NCI-H1092 treated with DMSO at 0.1 percent for 48 hours (cell line): ENCODE measurements at regions not wholly inside any gene's neighbourhood (a gene's known extent, or its start where the extent isn't known, plus 50 kb on each side); places are given as distances from the start of the nearest gene placed in this dataset.
"Not testable (repeated sequence)": the region's sequence is repeated elsewhere in the genome, so short reads cannot be mapped to it uniquely, and the experiment has no call there.

Source experiments
- DNase-seq: peaks from one replicate; lab custom pipeline; 2025; lab: John Stamatoyannopoulos, UW

DNA sequence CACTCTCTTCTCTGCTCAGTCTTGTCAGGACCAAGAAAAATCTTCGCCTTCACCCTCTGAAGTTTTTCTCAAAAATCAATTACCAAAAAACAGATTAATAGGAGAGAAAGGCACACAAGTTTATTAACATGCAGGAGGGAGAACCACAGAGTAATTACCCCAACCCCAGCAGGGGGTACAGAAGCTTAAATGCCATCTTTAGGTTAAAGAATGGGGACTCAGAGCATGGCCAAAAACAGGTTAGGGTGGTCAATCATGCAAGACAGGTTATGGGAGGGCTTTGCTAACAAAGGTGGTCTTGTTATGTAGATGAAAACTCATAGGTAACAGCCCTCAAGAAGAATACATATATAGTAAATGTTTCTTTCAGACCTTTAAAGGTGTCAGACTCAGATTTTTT is 100.5 kb upstream of the BTN3A2 start:
- DNase-seq: no peak

DNA sequence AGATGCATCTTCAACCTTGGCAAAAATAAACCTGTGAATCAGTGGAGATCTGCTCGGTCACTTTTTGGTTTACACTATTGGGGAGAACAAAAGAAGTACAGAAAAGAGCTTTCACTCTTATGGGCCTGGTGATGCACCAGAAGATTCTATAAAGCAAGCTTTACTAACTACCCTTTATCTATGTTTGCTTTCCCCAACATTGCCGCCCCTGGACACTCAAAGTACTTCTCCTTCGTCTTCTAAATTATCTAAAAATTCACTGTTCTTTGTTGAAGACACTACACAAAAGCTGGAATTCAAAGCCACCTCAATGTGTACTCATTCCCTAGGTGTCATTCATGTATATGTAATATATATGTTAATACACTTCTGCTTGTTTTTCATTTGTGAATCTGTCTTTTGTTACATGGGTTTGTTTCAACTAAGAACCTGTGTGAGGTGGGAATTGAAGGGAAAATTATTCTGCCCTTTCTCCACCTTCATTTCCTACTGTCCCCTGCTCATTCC is 97.9 kb upstream of the BTN3A2 start:
- no peak for DNase-seq

DNA sequence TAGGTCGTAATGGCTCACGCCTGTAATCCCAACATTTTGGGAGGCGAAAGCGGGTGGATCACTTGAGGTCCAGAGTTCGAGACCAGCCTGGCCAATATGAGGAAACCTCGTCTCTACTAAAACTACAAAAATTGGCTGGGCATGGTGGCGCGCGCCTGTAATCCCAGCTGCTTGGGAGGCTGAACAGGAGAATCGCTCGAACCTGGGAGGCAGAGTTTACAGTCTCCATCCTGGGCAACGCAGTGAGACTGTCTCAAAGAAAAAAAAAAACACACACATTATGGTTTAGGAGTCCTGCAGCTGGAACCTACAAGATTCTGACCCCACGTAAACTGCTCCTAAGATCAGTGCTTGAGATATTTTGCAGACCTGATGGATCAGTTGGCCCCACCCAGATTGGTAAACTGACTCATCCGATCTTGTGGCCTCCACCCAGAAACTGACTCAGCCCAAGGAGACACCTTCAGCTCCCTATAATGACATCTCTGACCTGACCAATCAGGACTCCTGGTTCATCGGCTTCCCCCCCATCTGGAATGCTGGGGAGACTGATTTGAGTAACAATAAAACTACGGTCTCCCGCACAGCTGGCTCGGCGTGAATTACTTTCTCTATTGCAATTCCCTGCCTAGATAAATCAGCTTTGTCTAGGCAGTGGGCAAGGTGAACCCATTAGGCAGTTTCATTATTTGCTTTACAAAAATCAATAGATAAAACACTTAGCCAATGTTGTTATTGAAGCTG is 96.2 kb upstream of the BTN3A2 start:
- DNase-seq: peak; percentile 9

DNA sequence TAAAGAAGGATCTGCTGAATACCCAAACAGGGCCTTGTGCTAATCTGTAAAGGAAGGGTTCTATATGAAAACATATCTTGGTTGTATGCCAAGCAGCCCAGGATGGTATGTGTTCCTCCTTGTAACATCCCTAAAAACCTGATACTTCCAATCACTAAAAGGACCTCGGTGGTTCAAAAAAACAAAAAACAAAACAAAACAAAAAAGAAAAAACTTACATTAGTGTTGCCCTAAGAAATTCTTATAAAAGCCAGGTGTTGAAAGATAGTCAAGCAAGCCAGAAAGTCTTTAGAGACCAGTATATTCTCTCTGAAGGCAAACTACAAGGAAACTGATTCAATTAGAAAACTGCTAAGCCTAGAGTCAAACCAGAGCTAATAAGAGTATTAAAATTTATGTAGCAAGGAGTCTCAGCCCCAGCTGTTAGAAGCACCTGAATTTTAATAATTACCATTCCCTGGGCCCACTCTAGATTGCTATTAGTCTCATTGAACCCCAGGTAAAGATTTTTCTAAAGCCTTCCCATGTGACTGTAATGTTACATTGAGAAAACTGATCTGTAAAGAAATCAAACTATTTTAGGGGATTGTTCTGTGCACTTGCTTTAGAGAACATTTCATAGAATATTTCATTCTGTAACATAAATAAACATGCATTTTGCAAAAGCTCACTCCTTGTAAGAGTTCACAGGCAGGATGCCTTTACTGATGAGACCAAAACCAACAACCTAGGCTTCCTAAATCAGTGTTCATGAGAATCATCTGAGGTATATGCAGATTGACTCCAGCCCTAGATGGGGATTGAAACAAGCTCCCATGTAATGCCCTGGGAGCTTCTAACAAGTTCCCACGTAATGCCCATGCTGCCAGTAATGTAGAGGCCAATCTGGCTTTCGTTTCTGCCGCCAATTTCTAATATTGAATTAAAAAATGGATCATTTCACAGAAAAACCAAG is 95.2 kb upstream of the BTN3A2 start:
- no peak for DNase-seq

DNA sequence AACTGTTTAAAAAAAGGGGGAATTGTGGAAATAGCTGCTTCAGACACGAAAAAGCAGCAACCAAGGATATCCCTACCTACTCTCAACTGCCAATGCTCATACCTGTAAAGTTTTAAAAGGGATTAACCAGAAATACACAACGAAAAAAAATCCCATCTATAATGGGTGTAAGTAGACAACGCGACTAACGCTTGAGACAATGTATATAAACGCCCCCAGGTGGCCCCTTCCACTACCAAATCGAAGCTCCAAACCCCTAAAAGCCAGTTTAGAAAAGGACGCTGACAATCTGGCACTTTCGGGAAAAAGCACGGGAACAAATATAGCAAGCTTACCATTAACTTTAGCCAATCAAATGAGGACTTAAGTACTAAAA is 94.5 kb upstream of the BTN3A2 start:
- no peak for DNase-seq

DNA sequence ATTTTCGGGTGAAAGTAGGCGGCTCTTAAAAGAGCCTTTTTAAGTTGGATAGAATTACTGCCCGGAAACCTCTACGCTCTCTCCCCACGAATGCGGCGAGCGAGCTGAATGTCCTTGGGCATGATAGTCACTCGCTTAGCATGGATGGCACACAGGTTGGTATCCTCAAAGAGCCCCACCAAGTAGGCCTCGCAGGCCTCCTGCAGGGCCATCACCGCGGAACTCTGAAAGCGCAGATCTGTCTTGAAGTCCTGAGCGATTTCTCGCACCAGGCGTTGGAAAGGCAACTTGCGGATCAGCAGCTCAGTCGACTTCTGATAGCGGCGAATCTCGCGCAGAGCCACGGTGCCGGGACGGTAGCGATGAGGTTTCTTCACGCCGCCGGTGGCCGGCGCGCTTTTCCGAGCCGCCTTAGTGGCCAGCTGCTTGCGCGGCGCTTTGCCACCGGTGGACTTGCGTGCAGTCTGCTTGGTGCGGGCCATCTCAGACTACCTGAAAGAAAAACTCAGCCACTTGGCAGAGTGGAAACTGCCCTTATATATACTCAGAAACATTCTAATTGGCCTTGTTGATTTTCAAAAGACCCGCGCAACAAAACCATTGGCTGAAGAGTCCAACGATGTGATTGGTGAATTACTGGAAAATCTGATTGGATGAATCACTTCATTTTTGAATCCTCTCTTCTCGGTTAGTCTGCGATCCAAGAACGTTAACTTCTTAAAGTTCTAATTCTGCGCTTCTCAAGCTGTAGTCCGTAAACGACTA is 93.9 kb upstream of the BTN3A2 start:
- peak; percentile 56 for DNase-seq

DNA sequence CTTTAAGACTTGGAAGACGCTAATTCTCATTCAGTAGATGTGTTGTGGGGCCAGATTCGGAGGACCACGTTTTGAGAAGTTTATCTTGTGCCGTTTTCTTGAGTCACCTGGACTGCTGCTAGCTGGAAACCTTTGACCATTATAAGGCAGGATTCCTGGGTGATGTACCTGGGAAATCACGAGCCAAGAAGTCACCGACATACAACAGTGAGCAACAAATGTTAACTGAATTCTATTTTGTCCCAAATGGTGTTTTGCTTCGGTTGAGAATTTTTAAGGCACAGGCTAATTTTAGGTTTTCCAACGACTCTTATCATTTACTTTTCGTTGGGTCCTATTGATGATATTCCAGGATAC is 93.4 kb upstream of the BTN3A2 start:
- DNase-seq: no peak

DNA sequence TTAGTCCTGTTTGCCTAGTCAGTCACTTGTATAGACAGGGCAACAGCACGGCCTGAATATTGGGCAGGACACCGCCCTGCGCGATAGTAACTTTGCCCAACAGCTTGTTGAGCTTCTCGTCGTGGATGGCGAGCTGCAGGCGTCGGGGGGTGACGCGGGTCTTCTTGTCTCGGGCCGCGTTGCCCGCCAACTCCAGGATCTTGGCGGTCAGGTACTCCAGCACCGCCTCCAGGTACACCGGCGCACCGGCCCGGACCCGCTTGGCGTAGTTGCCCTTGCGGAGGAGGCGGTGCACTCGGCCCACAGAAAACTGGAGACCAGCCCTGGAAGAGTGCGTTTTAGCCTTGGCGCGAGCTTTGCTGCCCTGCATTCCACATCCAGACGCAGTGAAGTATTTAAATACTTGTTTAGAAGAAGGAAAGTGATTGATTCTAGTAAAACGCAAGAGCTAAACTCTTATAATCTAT is 92.8 kb upstream of the BTN3A2 start:
- DNase-seq: no peak

DNA sequence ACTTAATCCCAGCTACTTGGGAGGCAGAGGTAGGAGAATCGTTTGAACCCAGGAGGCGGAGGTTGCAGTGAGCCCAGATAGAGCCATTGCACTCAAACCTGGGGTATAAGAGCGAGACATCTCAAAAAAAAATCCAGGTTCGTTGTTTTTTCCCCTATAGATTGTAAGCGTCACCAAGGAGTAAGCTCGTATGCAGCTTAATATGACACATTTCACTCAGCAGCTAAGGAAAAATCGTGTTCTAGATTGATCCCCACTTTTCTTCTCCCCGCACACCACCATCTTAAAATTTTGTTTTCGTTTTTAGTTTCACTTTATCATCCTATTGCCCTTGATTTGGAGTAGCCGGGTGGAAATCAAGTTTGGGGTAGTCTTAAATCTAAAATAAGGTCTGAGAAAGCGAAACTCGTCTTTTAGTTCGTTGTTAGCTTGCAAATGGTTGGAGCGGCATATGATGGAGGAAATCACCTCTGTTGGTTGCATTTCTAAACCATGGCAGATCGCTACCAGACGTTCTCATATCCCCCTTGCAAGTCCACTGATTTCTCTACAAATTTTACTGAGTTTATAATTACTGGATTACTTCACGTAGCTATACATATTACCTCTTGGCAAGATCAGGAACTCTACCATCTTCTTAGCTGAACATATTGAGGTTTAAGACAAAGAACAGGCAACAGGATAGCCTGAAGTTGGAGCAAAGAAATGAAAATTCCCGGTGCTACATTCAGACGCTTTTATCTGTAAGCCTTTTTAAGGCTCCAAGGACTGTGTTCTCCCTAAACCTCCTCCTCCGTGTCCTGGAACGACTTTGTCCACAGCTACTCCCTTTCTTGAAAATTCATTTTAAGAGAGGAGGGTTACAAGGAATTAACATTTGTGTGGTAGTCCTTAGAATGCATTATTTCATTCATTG is 91.1 kb upstream of the BTN3A2 start:
- DNase-seq: no peak

DNA sequence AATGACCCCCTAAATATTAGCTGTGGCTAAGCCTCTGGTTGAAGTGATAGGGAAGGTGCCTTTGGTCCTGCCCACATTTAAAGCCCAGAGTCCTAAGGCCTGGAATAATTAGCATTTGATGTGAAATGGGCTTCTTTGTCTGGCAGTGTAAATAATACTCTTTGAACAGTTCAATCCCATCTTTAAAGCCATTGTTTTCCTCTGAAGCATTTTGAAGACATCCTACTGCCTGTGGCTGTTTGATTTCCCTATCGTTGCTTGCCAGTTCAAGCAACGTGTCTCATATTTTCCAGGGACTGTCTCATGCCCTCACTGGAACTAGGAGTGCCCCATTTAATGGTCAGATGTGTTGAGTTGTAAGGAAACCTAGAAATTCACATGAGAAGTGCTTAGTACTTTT is 89.3 kb upstream of the BTN3A2 start:
- DNase-seq: no peak

DNA sequence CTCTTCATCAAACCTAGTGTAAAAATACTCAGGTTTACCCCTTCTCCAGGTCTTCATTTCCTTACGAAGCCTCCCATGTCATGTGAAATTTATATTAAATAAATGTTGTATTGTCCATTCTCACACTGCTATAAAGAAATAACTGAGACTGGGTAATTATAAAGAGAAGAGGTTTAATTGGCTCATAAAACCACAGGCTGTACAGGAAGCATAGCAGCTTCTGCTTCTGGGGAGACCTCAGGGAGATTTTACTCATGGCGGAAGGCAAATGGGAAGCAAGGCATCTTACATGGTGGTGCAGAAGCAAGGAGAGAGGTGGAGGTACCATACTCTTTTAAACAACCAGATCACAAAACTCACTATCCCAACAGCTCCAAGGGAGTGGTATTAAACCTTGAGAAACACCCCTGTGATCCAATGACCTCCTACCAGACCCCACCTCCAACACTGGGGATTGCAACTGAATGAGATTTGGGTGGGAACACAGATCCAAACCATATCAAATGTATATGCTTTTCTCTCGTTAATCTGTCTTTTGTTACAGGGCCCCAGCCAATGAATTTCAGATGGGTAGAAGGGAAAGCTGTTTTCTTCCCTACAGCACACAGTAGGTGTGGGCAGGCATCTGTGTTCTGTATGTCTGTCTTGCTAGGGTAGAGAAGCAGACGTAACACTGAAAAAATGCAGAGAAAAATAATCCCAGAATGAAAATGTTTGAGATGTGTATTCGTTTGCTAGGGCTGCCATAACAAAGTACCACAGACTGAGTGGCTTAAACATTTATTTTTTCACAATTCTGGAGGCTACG is 88.0 kb upstream of the BTN3A2 start:
- no peak for DNase-seq

DNA sequence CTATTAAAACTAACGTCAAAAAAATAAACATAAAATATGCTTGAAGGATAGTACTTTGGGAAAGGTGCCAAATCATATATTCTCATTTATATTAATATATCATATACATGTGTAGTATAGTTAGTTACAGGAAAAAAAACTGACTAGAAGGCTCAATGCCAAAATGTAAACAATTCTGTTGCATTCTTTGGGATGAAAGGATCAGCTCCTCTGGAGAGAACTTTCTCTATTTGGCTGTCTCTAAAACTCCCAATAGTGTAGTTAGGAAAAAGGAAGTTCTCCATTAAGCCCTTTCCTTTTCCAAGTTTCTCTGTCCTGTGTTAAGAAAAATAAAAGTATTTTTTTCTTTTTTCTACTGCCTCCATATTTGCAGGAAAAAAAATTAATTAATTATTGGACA is 86.5 kb upstream of the BTN3A2 start:
- no peak for DNase-seq

DNA sequence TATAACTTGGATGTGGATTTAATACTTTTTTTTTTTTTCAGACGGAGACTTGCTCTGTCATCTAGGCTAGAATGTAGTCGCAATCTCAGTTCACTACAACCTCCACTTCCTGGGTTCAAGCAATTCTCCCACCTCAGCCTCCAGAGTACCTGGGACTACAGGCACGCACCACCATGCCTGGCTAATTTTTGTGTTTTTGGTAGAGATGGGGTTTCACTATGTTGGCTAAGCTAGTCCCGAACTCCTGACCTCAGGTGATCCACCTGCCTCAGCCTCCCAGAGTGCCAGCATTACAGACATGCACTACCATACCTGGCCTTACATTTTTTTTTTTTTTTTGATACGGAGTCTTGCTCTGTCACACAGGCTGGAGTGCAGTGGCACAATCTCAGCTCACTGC is 85.6 kb upstream of the BTN3A2 start:
- not testable (repeated sequence) for DNase-seq

DNA sequence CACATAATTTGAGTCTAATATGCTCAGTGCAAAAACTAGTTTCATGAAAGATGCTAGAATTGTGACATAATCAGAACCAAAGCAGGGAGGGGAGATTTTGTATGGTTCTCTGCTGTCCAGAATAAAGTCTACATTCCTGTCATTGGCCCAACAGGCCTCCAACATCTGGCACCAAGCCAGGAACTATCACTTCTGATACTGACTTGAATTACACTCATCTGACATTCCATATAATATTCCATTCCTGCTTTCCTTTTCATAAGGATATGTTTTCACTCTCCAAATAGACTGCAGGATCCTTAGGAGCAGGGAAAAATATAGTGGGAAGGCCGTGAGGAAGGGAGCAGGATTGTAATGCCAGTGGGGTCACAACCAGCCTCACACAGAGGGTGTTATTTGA is 84.6 kb upstream of the BTN3A2 start:
- DNase-seq: no peak

DNA sequence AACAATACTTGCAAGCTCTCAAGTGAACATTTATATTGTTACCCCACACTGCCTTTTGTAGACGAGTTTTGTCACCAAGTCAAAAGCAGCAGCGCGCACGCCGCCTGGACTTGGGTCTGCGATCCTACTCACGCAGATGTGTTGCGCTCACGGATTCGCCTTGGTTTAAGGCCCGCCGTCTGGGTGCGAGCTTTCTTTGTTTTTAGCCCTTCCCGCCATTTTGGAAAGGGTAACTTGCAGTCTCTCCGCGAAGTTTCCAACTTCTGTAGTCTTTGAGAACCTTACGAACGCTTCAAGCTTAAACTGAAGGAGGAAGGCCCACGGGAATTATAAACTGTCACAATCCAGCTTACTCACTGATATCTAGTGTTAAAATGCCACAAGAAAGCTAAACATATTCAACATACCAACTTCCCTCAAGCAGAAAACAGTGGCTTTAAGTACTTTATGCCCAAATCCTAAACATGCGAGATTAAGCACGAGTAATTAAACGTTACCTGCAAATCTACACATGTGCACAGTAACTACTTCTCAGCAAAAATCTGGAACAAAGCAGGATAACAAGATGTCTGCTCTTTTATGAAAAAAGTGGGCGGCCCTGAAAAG is 80.4 kb upstream of the BTN3A2 start:
- DNase-seq: no peak

DNA sequence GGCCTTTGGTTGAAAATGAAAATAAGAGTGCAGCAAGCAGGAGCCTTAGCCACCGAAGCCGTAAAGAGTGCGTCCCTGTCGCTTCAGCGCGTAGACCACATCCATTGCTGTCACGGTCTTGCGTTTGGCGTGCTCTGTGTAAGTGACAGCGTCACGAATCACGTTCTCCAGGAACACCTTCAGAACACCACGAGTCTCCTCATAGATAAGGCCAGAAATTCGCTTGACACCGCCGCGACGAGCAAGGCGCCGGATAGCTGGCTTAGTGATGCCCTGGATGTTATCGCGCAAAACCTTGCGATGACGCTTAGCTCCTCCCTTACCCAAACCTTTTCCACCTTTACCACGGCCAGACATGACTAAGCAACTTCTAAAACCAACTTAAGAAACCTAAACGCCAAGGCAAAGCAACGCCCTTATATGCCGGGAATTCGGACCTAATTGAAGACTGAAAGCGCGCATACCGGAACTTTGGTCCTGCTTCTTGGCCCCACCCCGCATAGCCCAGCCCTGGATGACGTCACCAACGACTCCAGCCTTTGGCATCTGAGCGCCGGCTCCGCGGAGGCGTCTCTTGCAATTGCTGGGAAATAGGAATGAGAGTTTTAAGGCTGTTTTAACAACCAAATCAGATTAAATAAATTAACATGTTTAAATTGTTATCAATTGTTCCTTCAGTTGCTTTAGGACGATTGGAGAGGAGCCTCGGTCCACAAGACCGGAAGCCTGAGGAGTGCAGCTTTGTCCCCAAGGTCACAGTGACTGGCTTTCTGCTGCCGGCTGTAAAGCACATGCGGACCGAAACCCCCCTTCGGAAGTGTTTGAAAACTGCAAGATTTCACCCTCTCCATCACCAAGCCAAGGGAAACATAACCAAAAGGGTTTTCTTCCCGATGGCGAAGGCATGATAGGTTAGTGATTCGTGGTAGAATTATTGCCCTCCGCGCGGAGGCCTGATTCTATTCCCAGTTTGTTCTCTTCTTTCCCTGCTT is 79.6 kb upstream of the BTN3A2 start:
- peak; percentile 89 for DNase-seq

DNA sequence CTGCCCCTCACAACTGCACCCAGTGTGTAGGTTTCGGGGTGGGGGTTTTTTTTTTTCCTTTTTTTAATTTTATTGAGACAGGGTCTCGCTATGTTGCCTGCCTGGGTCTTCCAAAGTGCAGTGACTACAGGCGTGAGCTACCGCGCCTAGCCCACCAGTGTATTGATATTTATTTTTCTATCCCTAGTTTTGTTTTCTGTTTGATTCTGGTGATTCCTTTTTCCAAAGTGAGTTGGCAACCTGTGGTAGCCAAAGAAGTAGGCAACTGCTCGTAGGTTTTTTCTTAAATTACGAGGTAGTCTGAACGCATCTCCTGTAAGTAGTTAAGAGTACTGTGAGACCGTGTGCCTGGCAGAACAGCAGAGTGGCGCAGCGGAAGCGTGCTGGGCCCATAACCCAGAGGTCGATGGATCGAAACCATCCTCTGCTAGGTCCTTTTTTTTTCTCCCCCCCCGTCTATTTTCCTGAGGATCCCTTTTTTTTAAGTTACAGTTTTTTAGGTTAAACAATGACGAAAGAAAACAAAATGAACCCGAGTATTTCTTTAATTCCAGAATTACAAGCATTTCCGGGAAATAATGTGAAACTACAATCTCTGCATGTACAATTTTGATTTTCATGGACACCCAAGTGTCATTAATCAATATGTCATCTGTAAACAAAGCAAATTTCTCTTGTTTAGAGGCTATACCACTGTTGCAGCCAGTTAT is 78.7 kb upstream of the BTN3A2 start:
- DNase-seq: peak; percentile 63

DNA sequence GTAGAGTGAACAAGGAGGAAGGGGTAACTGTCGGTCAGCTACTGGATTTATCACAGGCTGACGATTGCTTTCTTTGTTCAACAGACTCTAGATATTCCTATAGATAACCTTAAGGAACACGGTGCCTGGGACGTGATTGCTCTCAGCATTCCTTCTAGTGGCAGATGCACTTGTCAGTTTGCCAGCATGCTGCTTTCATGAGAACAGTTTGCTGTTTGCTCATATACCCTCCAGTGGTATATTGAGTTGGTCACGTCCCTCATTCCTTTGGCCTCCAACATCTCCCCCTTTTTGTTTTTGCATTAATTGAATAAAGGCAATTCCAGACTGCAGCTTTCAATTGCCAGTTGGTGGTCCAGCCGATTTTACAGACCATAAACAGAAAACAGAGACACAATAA is 76.8 kb upstream of the BTN3A2 start:
- no peak for DNase-seq
